Mesothelial cell of epicardium (in vitro differentiated cells): ENCODE measurements at regions not wholly inside any gene's neighbourhood (a gene's known extent, or its start where the extent isn't known, plus 50 kb on each side); places are given as distances from the start of the nearest gene placed in this dataset.

Source experiments
- DNase-seq, 2 experiments: peaks; one replicate each; pipeline ENCODE4 v3.0.0; 2021; ENCODE audit warnings: low spot score in 2 of 2; ENCODE audit not compliant: unreplicated experiment in 2 of 2
- H3K27ac Mint-ChIP-seq: 2 replicates; pipeline ENCODE4 v1.8.0; 2021; ENCODE audit warnings: mixed read lengths
- H3K27me3 Mint-ChIP-seq: 2 replicates; pipeline ENCODE4 v1.8.0; 2021; ENCODE audit warnings: low read depth, mixed read lengths
- H3K36me3 Mint-ChIP-seq: 2 replicates; pipeline ENCODE4 v1.8.0; 2021; ENCODE audit warnings: mixed read lengths
- H3K4me1 Mint-ChIP-seq: 2 replicates; pipeline ENCODE4 v1.8.0; 2021; ENCODE audit warnings: mixed read lengths
- H3K4me3 Mint-ChIP-seq: 2 replicates; pipeline ENCODE4 v1.8.0; 2021; ENCODE audit warnings: mild to moderate bottlenecking, moderate library complexity, mixed read lengths
- H3K9me3 Mint-ChIP-seq: 2 replicates; pipeline ENCODE4 v1.8.0; 2021; ENCODE audit warnings: mixed read lengths
- TF ChIP-seq, protein P1 (sequence below): fragments of 200-600 bp; sonication (generic); IDR thresholded peaks from one replicate; pipeline ENCODE4 v1.5.0; 2021; ENCODE audit warnings: antibody characterized with exemption; ENCODE audit not compliant: unreplicated experiment

DNA sequence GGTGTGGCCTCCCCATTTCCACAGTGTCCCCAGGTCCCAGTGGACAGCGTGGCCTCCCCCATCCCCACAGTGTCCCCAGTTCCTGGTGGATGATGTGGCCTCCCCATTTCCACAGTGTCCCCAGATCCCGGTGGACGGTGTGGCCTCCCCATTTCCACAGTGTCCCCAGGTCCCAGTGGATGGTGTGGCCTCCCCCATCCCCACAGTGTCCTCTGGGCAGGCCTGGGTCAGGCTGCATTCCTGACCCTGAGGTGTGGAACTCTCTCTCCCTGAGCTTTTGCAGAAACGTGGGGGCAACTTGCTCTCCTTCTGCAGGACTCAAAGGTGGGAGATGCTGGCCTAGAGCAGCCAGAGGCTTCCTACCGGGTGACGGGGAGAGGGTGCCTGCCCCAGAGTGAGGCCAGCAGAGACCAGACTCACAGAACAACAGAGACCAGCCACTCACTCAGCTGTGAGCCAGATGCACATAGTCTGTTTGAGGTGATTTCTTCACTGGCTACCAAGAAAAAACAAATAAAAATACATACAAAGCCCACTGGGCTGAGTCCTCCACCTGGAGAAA is 85.8 kb upstream of the FGF3 start:
- TF ChIP-seq, protein P1, sequence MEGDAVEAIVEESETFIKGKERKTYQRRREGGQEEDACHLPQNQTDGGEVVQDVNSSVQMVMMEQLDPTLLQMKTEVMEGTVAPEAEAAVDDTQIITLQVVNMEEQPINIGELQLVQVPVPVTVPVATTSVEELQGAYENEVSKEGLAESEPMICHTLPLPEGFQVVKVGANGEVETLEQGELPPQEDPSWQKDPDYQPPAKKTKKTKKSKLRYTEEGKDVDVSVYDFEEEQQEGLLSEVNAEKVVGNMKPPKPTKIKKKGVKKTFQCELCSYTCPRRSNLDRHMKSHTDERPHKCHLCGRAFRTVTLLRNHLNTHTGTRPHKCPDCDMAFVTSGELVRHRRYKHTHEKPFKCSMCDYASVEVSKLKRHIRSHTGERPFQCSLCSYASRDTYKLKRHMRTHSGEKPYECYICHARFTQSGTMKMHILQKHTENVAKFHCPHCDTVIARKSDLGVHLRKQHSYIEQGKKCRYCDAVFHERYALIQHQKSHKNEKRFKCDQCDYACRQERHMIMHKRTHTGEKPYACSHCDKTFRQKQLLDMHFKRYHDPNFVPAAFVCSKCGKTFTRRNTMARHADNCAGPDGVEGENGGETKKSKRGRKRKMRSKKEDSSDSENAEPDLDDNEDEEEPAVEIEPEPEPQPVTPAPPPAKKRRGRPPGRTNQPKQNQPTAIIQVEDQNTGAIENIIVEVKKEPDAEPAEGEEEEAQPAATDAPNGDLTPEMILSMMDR: no peak
- Mint-ChIP-seq H3K9me3 (no peaks in the 10 kb centered on the region), H3K4me3 (no peak overlapping the region), H3K27ac (no peak overlapping the region), H3K27me3 (peaks cover 2% of the 10 kb centered on the region), H3K4me1 (peaks cover 7% of the 10 kb centered on the region), H3K36me3 (no peaks in the 10 kb centered on the region)
- no peak for DNase-seq

- peaks cover 2% of the 10 kb centered on the region for H3K27me3 Mint-ChIP-seq
- H3K36me3 Mint-ChIP-seq: no peaks in the 10 kb centered on the region
- H3K4me1 Mint-ChIP-seq: peaks cover 7% of the 10 kb centered on the region
- TF ChIP-seq, protein P1: no peak
- H3K27ac Mint-ChIP-seq: no peak overlapping the region
- no peaks in the 10 kb centered on the region for H3K9me3 Mint-ChIP-seq
- no peak for DNase-seq
- H3K4me3 Mint-ChIP-seq: no peak overlapping the region
Observed at GRCh38 chr11:69905611-69906452, 86.6 kb upstream of the FGF3 start.

DNA sequence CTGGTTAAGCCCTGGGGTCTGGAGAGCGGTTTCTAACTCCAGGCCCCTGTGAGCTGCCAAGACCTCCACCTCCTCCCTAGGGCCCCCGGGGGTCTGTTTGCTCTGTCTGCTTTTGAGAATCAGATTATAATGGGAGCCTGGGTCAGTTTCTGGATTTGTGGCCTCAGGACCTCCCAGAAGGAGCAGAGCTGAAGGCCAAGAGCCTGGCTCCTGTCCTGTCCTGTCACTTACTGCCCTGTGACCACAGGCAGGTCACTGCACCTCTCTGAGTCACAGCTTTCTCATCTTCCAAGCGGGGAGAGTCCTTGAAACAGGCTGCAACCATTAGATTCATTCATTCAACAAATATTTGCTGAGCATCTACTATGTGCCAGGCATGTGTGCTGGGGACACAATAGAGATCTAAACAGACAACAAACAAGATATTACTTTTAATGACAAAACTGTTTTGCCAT is 87.3 kb upstream of the FGF3 start:
- no peak overlapping the region for H3K4me3 Mint-ChIP-seq
- no peaks in the 10 kb centered on the region for H3K36me3 Mint-ChIP-seq
- H3K4me1 Mint-ChIP-seq: peaks cover 5% of the 10 kb centered on the region
- H3K27me3 Mint-ChIP-seq: peaks cover 4% of the 10 kb centered on the region
- no peak for DNase-seq
- H3K9me3 Mint-ChIP-seq: no peaks in the 10 kb centered on the region
- TF ChIP-seq, protein P1: no peak
- no peak overlapping the region for H3K27ac Mint-ChIP-seq

DNA sequence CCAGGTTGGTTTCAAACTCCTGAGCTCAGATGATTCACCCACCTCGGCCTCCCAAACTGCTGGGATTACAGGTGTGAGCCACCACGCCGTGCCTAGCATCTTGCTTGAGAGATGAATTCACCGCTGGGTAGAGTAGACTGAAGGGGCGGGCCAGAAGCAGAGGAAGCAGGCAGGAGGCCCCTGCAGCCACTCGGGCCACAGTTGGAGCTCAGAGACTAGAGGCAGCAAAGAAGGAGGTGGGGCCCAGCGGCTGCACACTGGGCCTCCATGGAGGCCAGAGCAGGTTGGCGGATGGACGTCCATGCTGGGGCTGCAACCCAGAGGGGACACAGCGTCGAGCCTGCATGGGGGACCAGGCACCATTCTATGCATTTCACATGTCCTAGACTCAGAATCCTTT is 88.4 kb upstream of the FGF3 start:
- no peaks in the 10 kb centered on the region for H3K9me3 Mint-ChIP-seq
- H3K4me1 Mint-ChIP-seq: peaks cover 3% of the 10 kb centered on the region
- no peaks in the 10 kb centered on the region for H3K36me3 Mint-ChIP-seq
- H3K4me3 Mint-ChIP-seq: no peak overlapping the region
- no peak for DNase-seq
- TF ChIP-seq, protein P1: no peak
- H3K27ac Mint-ChIP-seq: no peak overlapping the region
- H3K27me3 Mint-ChIP-seq: peaks cover 4% of the 10 kb centered on the region

DNA sequence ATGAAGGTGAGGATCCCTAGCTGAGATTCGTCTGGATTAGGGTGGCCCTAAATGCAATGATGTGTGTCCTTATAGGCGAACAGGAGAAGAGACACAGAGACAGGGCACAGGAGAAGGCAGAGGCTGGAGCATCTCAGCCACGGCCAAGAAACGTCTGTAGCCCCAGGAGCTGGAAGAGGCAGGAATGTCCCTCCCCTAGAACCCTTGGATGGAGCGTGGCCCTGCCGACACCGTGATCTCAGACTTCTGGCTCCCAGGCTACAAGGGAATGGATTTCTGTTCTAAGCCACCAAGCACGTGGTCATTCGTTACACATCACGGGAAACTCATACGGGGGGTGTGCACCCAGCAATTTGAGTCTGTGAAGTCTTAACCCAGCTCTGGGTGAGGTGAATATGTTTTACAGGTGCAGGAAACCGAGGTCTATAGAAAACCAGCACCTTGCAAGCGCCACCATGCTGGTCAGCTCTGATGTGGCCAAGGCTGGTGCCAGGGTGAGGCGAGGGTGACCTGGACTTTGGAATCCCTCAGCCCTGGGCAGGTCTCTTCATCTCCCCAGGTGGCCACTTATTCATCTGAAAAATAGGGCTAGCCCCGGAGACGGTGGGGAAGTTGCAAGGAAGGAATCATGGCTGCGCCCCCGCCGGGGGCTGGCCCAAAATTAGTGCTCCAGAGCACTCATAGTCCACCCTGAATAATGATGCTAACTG is 89.5 kb upstream of the FGF3 start:
- TF ChIP-seq, protein P1: no peak
- Mint-ChIP-seq H3K9me3 (no peaks in the 10 kb centered on the region), H3K27ac (no peak overlapping the region), H3K4me1 (peaks cover 3% of the 10 kb centered on the region), H3K36me3 (no peaks in the 10 kb centered on the region), H3K4me3 (no peak overlapping the region), H3K27me3 (peaks cover 4% of the 10 kb centered on the region)
- DNase-seq: no peak
